Coronary artery (tissue), 2 donors: ENCODE measurements at regions not wholly inside any gene's neighbourhood (a gene's known extent, or its start where the extent isn't known, plus 50 kb on each side); places are given as distances from the start of the nearest gene placed in this dataset.

Source experiments
- DNase-seq: peaks from one replicate; pipeline ENCODE4 v3.0.0-alpha.2; 2017; ENCODE audit warnings: low spot score
- H3K27ac ChIP-seq, 2 donors: fragments of 200-600 bp; sonication (generic); one replicate each; pipeline ENCODE4 v1.5.1; 2016 to 2019
- H3K4me3 ChIP-seq: fragments of 200-600 bp; sonication (generic); 2 replicates; pipeline ENCODE4 v1.5.1; 2016; ENCODE audit warnings: mild to moderate bottlenecking, moderate library complexity
- TF ChIP-seq, protein P1 (sequence below): fragments of 200-600 bp; sonication (generic); IDR thresholded peaks from one replicate; pipeline ENCODE4 v1.5.1; 2019; ENCODE audit warnings: antibody characterized with exemption

- TF ChIP-seq, protein P1, sequence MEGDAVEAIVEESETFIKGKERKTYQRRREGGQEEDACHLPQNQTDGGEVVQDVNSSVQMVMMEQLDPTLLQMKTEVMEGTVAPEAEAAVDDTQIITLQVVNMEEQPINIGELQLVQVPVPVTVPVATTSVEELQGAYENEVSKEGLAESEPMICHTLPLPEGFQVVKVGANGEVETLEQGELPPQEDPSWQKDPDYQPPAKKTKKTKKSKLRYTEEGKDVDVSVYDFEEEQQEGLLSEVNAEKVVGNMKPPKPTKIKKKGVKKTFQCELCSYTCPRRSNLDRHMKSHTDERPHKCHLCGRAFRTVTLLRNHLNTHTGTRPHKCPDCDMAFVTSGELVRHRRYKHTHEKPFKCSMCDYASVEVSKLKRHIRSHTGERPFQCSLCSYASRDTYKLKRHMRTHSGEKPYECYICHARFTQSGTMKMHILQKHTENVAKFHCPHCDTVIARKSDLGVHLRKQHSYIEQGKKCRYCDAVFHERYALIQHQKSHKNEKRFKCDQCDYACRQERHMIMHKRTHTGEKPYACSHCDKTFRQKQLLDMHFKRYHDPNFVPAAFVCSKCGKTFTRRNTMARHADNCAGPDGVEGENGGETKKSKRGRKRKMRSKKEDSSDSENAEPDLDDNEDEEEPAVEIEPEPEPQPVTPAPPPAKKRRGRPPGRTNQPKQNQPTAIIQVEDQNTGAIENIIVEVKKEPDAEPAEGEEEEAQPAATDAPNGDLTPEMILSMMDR = no peak
- H3K4me3 ChIP-seq = no peak overlapping the region
- no peak overlapping the region for H3K27ac ChIP-seq
- DNase-seq = no peak
These were observed 121.2 kb downstream of the SLC6A15 start for GRCh38 chr12:84791444-84791843.

- no peak for DNase-seq
- TF ChIP-seq, protein P1 = no peak
These were observed 123.4 kb downstream of the SLC6A15 start for GRCh38 chr12:84789184-84789583.

GRCh38 chr12:84787253-84787652 is 125.3 kb downstream of the SLC6A15 start:
- no peak overlapping the region for H3K4me3 ChIP-seq
- no peak overlapping the region for H3K27ac ChIP-seq
- TF ChIP-seq, protein P1 = no peak
- no peak for DNase-seq

More at GRCh38 chr12:84789184-84789583, 123.4 kb downstream of the SLC6A15 start:
- no peak overlapping the region for H3K27ac ChIP-seq
- H3K4me3 ChIP-seq = no peak overlapping the region

DNA sequence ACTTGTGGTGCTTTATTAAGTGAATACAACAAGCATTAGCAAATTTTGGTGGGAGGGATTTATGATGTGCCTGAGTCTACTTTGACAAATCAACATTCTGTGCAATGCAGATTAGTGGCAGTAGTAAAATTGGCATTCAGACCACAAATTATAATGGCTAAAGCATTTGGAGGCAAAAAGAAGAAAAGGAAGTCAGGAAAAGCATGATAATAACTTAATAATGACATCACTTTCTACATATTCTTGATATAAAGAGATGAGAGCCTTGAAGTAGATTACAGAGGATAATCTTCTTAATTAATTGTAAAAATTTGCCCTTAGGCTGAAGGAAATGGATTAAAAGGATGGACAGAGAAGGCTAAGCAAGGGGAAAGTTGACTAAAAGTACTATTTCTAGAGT is 126.0 kb downstream of the SLC6A15 start:
- TF ChIP-seq, protein P1 = no peak
- DNase-seq = no peak
- no peak overlapping the region for H3K27ac ChIP-seq
- no peak overlapping the region for H3K4me3 ChIP-seq

DNA sequence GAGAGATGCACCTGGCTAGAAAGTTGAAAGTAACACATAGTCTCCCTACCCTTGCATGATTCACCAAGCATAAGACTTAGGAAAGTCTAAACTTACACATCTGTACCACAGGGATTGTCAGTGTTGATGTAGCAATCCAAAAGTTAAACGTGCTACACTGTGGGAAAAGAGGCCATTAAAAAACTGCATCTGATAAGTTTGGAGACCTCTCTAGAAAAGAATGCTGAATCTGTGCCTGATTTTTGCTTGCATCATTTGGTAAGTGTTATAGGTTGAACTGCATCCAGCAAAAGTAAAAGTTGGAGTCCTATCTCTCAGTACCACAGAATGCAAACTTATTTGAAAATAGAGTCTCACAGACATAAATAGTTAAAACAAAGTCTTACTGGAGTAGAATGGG is 126.6 kb downstream of the SLC6A15 start:
- no peak overlapping the region for H3K27ac ChIP-seq
- TF ChIP-seq, protein P1 = no peak
- DNase-seq = no peak
- no peak overlapping the region for H3K4me3 ChIP-seq

DNA sequence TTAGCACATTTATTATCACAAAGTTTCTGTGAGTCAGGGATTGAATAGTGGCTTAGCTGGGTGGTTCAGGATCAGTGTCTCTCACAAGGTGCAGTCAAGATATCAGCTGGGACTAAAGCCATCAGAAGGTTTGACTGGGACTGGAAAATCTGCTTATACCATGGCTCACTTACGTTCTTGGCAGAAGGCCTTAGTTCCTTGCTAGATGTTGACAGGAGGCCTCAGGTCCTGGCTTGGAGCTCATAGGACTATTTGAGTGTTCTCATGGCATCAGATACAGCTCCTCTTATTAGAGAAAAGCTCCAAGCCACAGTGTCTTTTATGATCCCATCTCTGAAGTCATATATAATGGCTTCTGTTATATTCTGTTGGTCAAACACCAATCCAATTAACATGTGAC is 127.3 kb downstream of the SLC6A15 start:
- no peak for DNase-seq
- Histone ChIP-seq H3K27ac (no peak overlapping the region), H3K4me3 (no peak overlapping the region)
- TF ChIP-seq, protein P1 = no peak

DNA sequence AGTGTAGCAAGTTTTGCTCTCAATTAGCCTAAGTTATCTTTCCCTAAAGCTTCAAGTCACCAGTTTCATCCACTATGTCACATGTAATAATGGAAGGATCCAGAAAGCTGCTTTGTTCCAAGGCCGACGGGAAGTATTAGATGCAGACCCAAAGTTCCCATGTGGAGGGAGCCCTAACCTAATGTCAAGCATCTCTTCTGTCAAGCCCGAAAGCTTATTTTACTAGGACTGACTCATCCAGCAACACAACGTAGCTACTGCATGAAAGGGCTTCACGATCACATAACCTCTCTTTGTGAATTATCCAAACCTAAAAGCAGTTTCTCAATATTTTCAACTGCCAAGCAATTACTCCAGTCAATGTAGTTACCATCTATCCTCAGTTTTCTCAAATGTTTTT is 133.4 kb downstream of the SLC6A15 start:
- TF ChIP-seq, protein P1 = no peak
- DNase-seq = no peak
- Histone ChIP-seq H3K4me3 (no peak overlapping the region), H3K27ac (no peak overlapping the region)
